SK-N-SH (cell line): ENCODE measurements at regions not wholly inside any gene's neighbourhood (a gene's known extent, or its start where the extent isn't known, plus 50 kb on each side); places are given as distances from the start of the nearest gene placed in this dataset.

ENCODE experiments used
- CTCF ChIA-PET: fragments of 300-600, 350-600 bp; formaldehyde crosslinking; extraction: SDS; loops from one replicate; lab custom pipeline; 2021; lab: Yijun Ruan, JAX
- POLR2A ChIA-PET: fragments of 350-600 bp; sonication (Branson Sonifier 250); formaldehyde crosslinking; extraction: SDS; loops from one replicate; lab custom pipeline; 2020; ENCODE audit warnings: antibody characterized with exemption, inconsistent platforms; lab: Yijun Ruan, JAX
- DNase-seq: peaks from one replicate; pipeline ENCODE4 v3.0.0; 2012
- H2AFZ ChIP-seq: fragments of 200-600 bp; sonication (generic); 2 replicates; pipeline ENCODE4 v1.8.1; 2016; ENCODE audit warnings: antibody characterized with exemption, mild to moderate bottlenecking, low read depth
- H3F3A ChIP-seq: fragments of 200-600 bp; sonication (generic); replicated peaks from 2 replicates; pipeline ENCODE3; 2016; ENCODE audit warnings: antibody characterized with exemption, mild to moderate bottlenecking; ENCODE audit not compliant: insufficient read depth
- H3K27ac ChIP-seq, 2 experiments: fragments of 200-500 bp in 1 of 2; fragments of 200-600 bp in 1 of 2; sonication (Bioruptor generic) in 1 of 2; sonication (generic), shearing (Covaris generic) in 1 of 2; 2 replicates each; pipeline versions ENCODE4 v1.5.1 to v1.6.1; 2014 to 2016; ENCODE audit warnings: low read depth in 2 of 2, inconsistent platforms in 1 of 2, low read length in 1 of 2, mild to moderate bottlenecking in 1 of 2, mixed read lengths in 1 of 2
- H3K27me3 ChIP-seq: fragments of 200-600 bp; sonication (generic), shearing (Covaris generic); 2 replicates; pipeline ENCODE4 v1.6.1; 2016; ENCODE audit warnings: mixed run types; ENCODE audit not compliant: insufficient read depth
- H3K36me3 ChIP-seq, 2 experiments: fragments of 200-500 bp in 1 of 2; fragments of 200-600 bp in 1 of 2; sonication (Bioruptor generic) in 1 of 2; sonication (generic) in 1 of 2; replicated peaks in 1 of 2; 2 replicates each; pipeline versions ENCODE3 to v1.5.1; 2014 to 2016; ENCODE audit warnings: low read length in 1 of 2, mild to moderate bottlenecking in 1 of 2; ENCODE audit not compliant: insufficient read depth in 2 of 2, control insufficient read depth in 1 of 2
- H3K4me1 ChIP-seq, 2 experiments: fragments of 200-500 bp in 1 of 2; fragments of 200-600 bp in 1 of 2; sonication (Bioruptor generic) in 1 of 2; sonication (generic), shearing (Covaris generic) in 1 of 2; 2 replicates each; pipeline versions ENCODE4 v1.5.1 to v1.6.1; 2014 to 2016; ENCODE audit warnings: low read depth in 1 of 2, low read length in 1 of 2, mixed run types in 1 of 2; ENCODE audit not compliant: insufficient read depth in 2 of 2, control insufficient read depth in 1 of 2
- H3K4me2 ChIP-seq: fragments of 200-600 bp; sonication (generic), shearing (Covaris generic); 2 replicates; pipeline ENCODE4 v1.6.1; 2017; ENCODE audit warnings: mixed run types
- H3K4me3 ChIP-seq, 2 experiments: fragments of 200-500 bp in 1 of 2; fragments of 200-600 bp in 1 of 2; sonication (Bioruptor generic) in 1 of 2; sonication (generic), shearing (Covaris generic) in 1 of 2; 2 replicates each; pipeline versions ENCODE4 v1.5.1 to v1.8.1; 2014 to 2016; ENCODE audit warnings: low read depth in 2 of 2, inconsistent platforms in 1 of 2, low read length in 1 of 2, mild to moderate bottlenecking in 1 of 2, mixed read lengths in 1 of 2, moderate library complexity in 1 of 2
- H3K79me2 ChIP-seq: fragments of 200-600 bp; sonication (generic); 2 replicates; pipeline ENCODE4 v1.8.1; 2017; ENCODE audit warnings: mild to moderate bottlenecking; ENCODE audit not compliant: insufficient read depth
- H3K9ac ChIP-seq: fragments of 200-600 bp; sonication (generic); 2 replicates; pipeline ENCODE4 v1.6.1; 2017; ENCODE audit warnings: mixed run types
- H3K9me2 ChIP-seq: fragments of 200-600 bp; sonication (generic); 2 replicates; pipeline ENCODE4 v1.6.1; 2017; ENCODE audit warnings: mixed run types
- H3K9me3 ChIP-seq: fragments of 200-600 bp; sonication (generic); 2 replicates; pipeline ENCODE4 v1.6.1; 2017; ENCODE audit warnings: mixed run types, mild to moderate bottlenecking, moderate library complexity
- H4K20me1 ChIP-seq: fragments of 200-600 bp; sonication (generic); 2 replicates; pipeline ENCODE4 v1.6.1; 2017; ENCODE audit warnings: mild to moderate bottlenecking, mixed run types; ENCODE audit not compliant: insufficient read depth
- CHD2 ChIP-seq: fragments of 150-350 bp; IDR thresholded peaks from 2 replicates; pipeline ENCODE4 v1.6.1; 2018; ENCODE audit warnings: low read length; ENCODE audit not compliant: partially characterized antibody
- EP300 ChIP-seq, 2 experiments: IDR thresholded peaks; 2 replicates each; pipeline versions ENCODE4 v1.4.0 to v1.6.1; 2012; ENCODE audit warnings: borderline replicate concordance in 1 of 2, low read depth in 1 of 2, low read length in 1 of 2
- EZH2phosphoT487 ChIP-seq: fragments of 200-600 bp; sonication (generic); IDR thresholded peaks from 2 replicates; pipeline ENCODE4 v1.6.1; 2017; ENCODE audit warnings: low read depth, mixed run types, mild to moderate bottlenecking, antibody characterized with exemption, moderate library complexity, borderline replicate concordance
- FOXJ3 ChIP-seq: sonication (generic); formaldehyde crosslinking; IDR thresholded peaks from 2 replicates; pipeline ENCODE4 v1.5.1; 2020; ENCODE audit warnings: mild to moderate bottlenecking, missing genetic modification reagents
- GABPA ChIP-seq: IDR thresholded peaks from 2 replicates; pipeline ENCODE4 v1.4.0; 2012; ENCODE audit warnings: low read depth, mild to moderate bottlenecking
- MEF2A ChIP-seq: IDR thresholded peaks from 2 replicates; pipeline ENCODE4 v1.4.0; 2012; ENCODE audit warnings: low read depth, borderline replicate concordance
- POLR2AphosphoS5 ChIP-seq: IDR thresholded peaks from 2 replicates; pipeline ENCODE4 v1.6.1; 2012; ENCODE audit warnings: low read depth, low read length
- RAD21 ChIP-seq: IDR thresholded peaks from 2 replicates; pipeline ENCODE4 v1.6.1; 2012; ENCODE audit warnings: mild to moderate bottlenecking, low read length
- RCOR1 ChIP-seq: fragments of 150-350 bp; IDR thresholded peaks from 2 replicates; pipeline ENCODE4 v1.6.1; 2017; ENCODE audit warnings: antibody characterized with exemption, low read length
- RFX5 ChIP-seq: IDR thresholded peaks from 2 replicates; pipeline ENCODE4 v1.6.1; 2012; ENCODE audit warnings: mild to moderate bottlenecking, improper control_type of control experiment, low read length
- RXRA ChIP-seq: IDR thresholded peaks from 2 replicates; pipeline ENCODE4 v1.4.0; 2012; ENCODE audit warnings: low read depth, mild to moderate bottlenecking, borderline replicate concordance
- SMC3 ChIP-seq: IDR thresholded peaks from 2 replicates; pipeline ENCODE4 v1.6.1; 2012; ENCODE audit warnings: low read depth, low read length, improper control_type of control experiment
- TAF1 ChIP-seq: IDR thresholded peaks from 2 replicates; pipeline ENCODE4 v1.6.1; 2012; ENCODE audit warnings: low read depth, mild to moderate bottlenecking, low read length, moderate library complexity, borderline replicate concordance
- TCF12 ChIP-seq: IDR thresholded peaks from 2 replicates; pipeline ENCODE4 v1.4.0; 2012
- TEAD4 ChIP-seq: IDR thresholded peaks from 2 replicates; pipeline ENCODE4 v1.4.0; 2012; ENCODE audit warnings: mild to moderate bottlenecking, borderline replicate concordance; ENCODE audit not compliant: insufficient read depth
- WGBS: methylation state at CpG from one replicate; pipeline ENCODE4 v1.1.6; 2017; ENCODE audit warnings: low lambda C conversion rate; 5-methylcytosine and 5-hydroxymethylcytosine counted together
- TF ChIP-seq, protein P1 (sequence below): IDR thresholded peaks from 2 replicates; pipeline ENCODE4 v1.4.0; 2012; ENCODE audit warnings: low read depth
- TF ChIP-seq, protein P2 (sequence below): IDR thresholded peaks from 2 replicates; pipeline ENCODE4 v1.6.1; 2012; ENCODE audit warnings: mild to moderate bottlenecking, low read depth, low read length, moderate library complexity
- TF ChIP-seq, protein P3 (sequence below): fragments of 200-600 bp; sonication (generic); IDR thresholded peaks from 2 replicates; pipeline ENCODE4 v1.6.1; 2017; ENCODE audit warnings: antibody characterized with exemption, mild to moderate bottlenecking, moderate library complexity

DNA sequence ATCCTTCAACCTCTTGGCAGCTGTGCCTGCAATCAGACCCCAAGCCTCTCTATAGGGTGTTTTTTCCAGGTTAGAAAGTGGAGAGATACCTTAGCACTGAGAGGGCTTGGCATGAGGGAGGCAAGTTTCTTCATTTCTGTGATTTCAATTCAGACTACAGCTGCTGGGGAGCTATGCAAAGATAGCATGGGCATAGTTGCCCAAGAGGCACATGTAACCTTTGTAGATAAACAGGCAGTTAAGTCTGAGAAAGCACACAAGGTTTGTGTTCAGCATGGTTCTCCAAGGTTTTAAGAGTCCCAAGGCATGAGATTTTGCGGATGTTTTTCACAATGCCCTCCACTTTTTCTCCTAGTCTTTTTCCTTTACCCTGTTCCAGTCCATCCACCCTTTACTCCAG lies 385.0 kb upstream of the ETAA1 start:
- Histone ChIP-seq H2AFZ (no peak overlapping the region), H3F3A (no peaks in the 10 kb centered on the region), H3K4me2 (no peak overlapping the region), H3K4me1 (peaks cover 0 to 13% of the 10 kb centered on the region in 2 experiments; a peak in 2 of 4 replicates), H3K27ac (no peak overlapping the region), H3K79me2 (no peaks in the 10 kb centered on the region), H3K27me3 (no peaks in the 10 kb centered on the region), H3K9me2 (no peaks in the 10 kb centered on the region), H4K20me1 (no peaks in the 10 kb centered on the region), H3K9ac (no peak overlapping the region), H3K36me3 (no peaks in the 10 kb centered on the region), H3K4me3 (no peak overlapping the region), H3K9me3 (no peaks in the 10 kb centered on the region)
- ChIA-PET POLR2A (no interaction called here), CTCF (no interaction called here)
- TF ChIP-seq GABPA (no peak), FOXJ3 (CRISPR knock-in tag) (no peak), CHD2 (no peak), POLR2AphosphoS5 (no peak)
- no peak for DNase-seq
- WGBS: 64% methylated on average over 1 of the region's 1 CpG

DNA sequence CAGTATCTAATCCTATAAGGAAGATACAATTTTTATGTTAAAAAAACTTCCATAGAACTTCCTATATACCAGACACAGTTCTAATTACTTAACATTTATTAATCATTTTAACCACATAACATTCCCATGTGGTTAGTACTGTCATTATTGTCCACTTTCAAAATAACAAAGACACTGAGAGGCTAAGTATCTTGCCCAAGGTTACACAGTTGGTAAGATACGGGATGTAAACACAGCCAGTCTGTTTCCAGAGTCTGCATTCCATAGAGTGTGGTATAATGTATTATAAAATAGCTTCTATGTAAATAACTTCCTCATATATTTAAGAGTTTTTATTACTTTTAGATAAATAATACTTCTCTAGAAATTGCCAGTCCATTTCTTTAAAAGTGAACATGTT lies 383.3 kb upstream of the ETAA1 start:
- Histone ChIP-seq H3K27ac (no peak overlapping the region), H4K20me1 (no peaks in the 10 kb centered on the region), H3F3A (no peaks in the 10 kb centered on the region), H3K4me3 (no peak overlapping the region), H3K9me2 (no peaks in the 10 kb centered on the region), H3K4me2 (no peak overlapping the region), H3K4me1 (no peaks in the 10 kb centered on the region; a peak in 1 of 4 replicates), H3K27me3 (no peaks in the 10 kb centered on the region), H3K9ac (no peak overlapping the region), H3K36me3 (no peaks in the 10 kb centered on the region), H2AFZ (no peak overlapping the region), H3K9me3 (no peaks in the 10 kb centered on the region), H3K79me2 (no peaks in the 10 kb centered on the region)
- TF ChIP-seq CHD2: no peak
- ChIA-PET POLR2A (no interaction called here), CTCF (no interaction called here)
- DNase-seq: no peak
- whole genome bisulfite sequencing: 29% methylated on average over 1 of the region's 1 CpG

DNA sequence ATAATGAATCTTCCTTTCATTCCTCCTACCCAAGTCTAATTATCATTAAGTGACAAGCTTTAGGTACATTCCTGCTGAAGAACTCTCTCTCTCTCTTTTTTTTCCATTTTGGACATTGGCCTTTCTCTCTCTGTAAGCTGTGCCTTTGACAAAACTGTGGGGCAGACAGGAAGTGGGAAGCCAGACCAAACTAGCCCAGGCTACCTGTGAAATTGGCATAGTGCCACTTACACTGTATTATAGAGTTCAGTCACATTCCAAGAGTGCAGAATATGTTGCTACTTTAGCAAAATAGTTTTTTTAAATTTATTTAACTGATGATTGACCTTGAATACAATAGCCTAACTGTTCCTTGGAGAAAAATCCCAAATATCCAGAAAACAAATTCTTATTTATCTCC lies 381.5 kb upstream of the ETAA1 start:
- no peak for DNase-seq
- Histone ChIP-seq H3K36me3 (no peaks in the 10 kb centered on the region), H3K4me1 (no peaks in the 10 kb centered on the region; a peak in 1 of 4 replicates), H3K4me2 (no peak overlapping the region), H3K9ac (no peak overlapping the region), H3K4me3 (no peak overlapping the region), H2AFZ (no peak overlapping the region), H4K20me1 (no peaks in the 10 kb centered on the region), H3K9me2 (no peaks in the 10 kb centered on the region), H3K9me3 (no peaks in the 10 kb centered on the region), H3K79me2 (no peaks in the 10 kb centered on the region), H3F3A (no peaks in the 10 kb centered on the region), H3K27ac (no peak overlapping the region), H3K27me3 (no peaks in the 10 kb centered on the region)
- CTCF ChIA-PET: interaction anchor here (0.8 kb wide), 1 partner anchor 31 kb away, joined by 5 read pairs; no protein-coding TSS in a partner anchor
- POLR2A ChIA-PET: no interaction called here
- TF ChIP-seq RAD21: no peak
- no peak for TF ChIP-seq GABPA
- TF ChIP-seq EP300 (IDR thresholded peaks at IDR 0.05; ENCODE audit: borderline replicate concordance in 1 of 2, low read depth in 1 of 2, low read length in 1 of 2): no peak
- no peak for TF ChIP-seq RFX5
- TF ChIP-seq, protein P1, sequence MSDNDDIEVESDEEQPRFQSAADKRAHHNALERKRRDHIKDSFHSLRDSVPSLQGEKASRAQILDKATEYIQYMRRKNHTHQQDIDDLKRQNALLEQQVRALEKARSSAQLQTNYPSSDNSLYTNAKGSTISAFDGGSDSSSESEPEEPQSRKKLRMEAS: no peak
- no peak for TF ChIP-seq EZH2phosphoT487
- no peak for TF ChIP-seq SMC3
- TF ChIP-seq FOXJ3 (CRISPR knock-in tag): no peak
- TF ChIP-seq, protein P2, sequence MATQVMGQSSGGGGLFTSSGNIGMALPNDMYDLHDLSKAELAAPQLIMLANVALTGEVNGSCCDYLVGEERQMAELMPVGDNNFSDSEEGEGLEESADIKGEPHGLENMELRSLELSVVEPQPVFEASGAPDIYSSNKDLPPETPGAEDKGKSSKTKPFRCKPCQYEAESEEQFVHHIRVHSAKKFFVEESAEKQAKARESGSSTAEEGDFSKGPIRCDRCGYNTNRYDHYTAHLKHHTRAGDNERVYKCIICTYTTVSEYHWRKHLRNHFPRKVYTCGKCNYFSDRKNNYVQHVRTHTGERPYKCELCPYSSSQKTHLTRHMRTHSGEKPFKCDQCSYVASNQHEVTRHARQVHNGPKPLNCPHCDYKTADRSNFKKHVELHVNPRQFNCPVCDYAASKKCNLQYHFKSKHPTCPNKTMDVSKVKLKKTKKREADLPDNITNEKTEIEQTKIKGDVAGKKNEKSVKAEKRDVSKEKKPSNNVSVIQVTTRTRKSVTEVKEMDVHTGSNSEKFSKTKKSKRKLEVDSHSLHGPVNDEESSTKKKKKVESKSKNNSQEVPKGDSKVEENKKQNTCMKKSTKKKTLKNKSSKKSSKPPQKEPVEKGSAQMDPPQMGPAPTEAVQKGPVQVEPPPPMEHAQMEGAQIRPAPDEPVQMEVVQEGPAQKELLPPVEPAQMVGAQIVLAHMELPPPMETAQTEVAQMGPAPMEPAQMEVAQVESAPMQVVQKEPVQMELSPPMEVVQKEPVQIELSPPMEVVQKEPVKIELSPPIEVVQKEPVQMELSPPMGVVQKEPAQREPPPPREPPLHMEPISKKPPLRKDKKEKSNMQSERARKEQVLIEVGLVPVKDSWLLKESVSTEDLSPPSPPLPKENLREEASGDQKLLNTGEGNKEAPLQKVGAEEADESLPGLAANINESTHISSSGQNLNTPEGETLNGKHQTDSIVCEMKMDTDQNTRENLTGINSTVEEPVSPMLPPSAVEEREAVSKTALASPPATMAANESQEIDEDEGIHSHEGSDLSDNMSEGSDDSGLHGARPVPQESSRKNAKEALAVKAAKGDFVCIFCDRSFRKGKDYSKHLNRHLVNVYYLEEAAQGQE: no peak
- TF ChIP-seq MEF2A: no peak
- no peak for TF ChIP-seq TAF1
- TF ChIP-seq, protein P3, sequence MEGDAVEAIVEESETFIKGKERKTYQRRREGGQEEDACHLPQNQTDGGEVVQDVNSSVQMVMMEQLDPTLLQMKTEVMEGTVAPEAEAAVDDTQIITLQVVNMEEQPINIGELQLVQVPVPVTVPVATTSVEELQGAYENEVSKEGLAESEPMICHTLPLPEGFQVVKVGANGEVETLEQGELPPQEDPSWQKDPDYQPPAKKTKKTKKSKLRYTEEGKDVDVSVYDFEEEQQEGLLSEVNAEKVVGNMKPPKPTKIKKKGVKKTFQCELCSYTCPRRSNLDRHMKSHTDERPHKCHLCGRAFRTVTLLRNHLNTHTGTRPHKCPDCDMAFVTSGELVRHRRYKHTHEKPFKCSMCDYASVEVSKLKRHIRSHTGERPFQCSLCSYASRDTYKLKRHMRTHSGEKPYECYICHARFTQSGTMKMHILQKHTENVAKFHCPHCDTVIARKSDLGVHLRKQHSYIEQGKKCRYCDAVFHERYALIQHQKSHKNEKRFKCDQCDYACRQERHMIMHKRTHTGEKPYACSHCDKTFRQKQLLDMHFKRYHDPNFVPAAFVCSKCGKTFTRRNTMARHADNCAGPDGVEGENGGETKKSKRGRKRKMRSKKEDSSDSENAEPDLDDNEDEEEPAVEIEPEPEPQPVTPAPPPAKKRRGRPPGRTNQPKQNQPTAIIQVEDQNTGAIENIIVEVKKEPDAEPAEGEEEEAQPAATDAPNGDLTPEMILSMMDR: no peak
- no peak for TF ChIP-seq TEAD4
- TF ChIP-seq TCF12: no peak
- no peak for TF ChIP-seq CHD2
- no peak for TF ChIP-seq RCOR1
- TF ChIP-seq POLR2AphosphoS5: no peak
- no peak for TF ChIP-seq RXRA
